ENCODE measurements at regions not wholly inside any gene's neighbourhood (a gene's known extent, or its start where the extent isn't known, plus 50 kb on each side); places are given as distances from the start of the nearest gene placed in this dataset.

GRCh38 chr7:10767771-10768170, 205.9 kb upstream of the PHF14 start:
- DNase-seq (ENCODE audit: low read depth, low spot score) (no peak), ATAC-seq (no peak)
- intact Hi-C loops (cut with micrococcal nuclease): no loop called here
- Histone ChIP-seq H3K27ac (ENCODE audit: low read depth, low read length) (no peak overlapping the region), H3K79me2 (ENCODE audit: insufficient read depth, low read length) (no peaks in the 10 kb centered on the region), H3K27me3 (ENCODE audit: insufficient read depth, low read length) (no peaks in the 10 kb centered on the region), H3K4me2 (ENCODE audit: low read length) (no peak overlapping the region), H4K20me1 (ENCODE audit: insufficient read depth) (no peaks in the 10 kb centered on the region), H3K4me1 (ENCODE audit: control insufficient read depth in 1 of 2, insufficient read depth in 2 of 2, low read length in 2 of 2) (no peaks in the 10 kb centered on the region), H3K9me3 (ENCODE audit: control insufficient read depth in 1 of 2, insufficient read depth in 1 of 2, low read depth in 1 of 2, low read length in 2 of 2) (no peaks in the 10 kb centered on the region), H3K9ac (ENCODE audit: low read length) (no peak overlapping the region), H3K4me3 (replicated peaks in 1 of 2; ENCODE audit: low read depth in 1 of 2, low read length in 2 of 2) (no peak overlapping the region), H3K9me2 (ENCODE audit: insufficient read depth) (no peaks in the 10 kb centered on the region), H2AFZ (ENCODE audit: low read depth, low read length, poor library complexity, severe bottlenecking) (no peak overlapping the region), H3K36me3 (ENCODE audit: control insufficient read depth in 1 of 2, insufficient read depth in 2 of 2, low read length in 2 of 2) (no peaks in the 10 kb centered on the region; a peak in 1 of 4 replicates)
- POLR2A ChIA-PET: no interaction called here
- RAD21 ChIA-PET (ENCODE audit: low non-redundant PET in 1 of 2, low total read pairs in 2 of 2, uncharacterized antibody in 2 of 2, unreplicated experiment in 2 of 2): no interaction called here
- CTCF ChIA-PET: no interaction called here
- no TSS peak for BruUV-seq (replicated peaks)
- TF ChIP-seq SP1 (IDR thresholded peaks at IDR 0.05; ENCODE audit: low read depth) (no peak), CBX3 (IDR thresholded peaks at IDR 0.05; ENCODE audit: low read depth) (no peak), FOSL1 (IDR thresholded peaks at IDR 0.05; ENCODE audit: low read depth) (no peak), ATF3 (IDR thresholded peaks at IDR 0.05) (no peak), EGR1 (IDR thresholded peaks at IDR 0.05; ENCODE audit: low read depth) (no peak), CTCF (IDR thresholded peaks at IDR 0.05 in 2 of 3, conservative IDR thresholded peaks at IDR 0.05 in 1 of 3; ENCODE audit: borderline replicate concordance in 1 of 3, insufficient read depth in 1 of 3, low read depth in 2 of 3, low read length in 2 of 3) (no peak), JUND (IDR thresholded peaks at IDR 0.05) (no peak), ELF1 (IDR thresholded peaks at IDR 0.05; ENCODE audit: borderline replicate concordance, low read depth) (no peak), SRF (IDR thresholded peaks at IDR 0.05; ENCODE audit: low read depth) (no peak), MAX (IDR thresholded peaks at IDR 0.05) (no peak), POLR2AphosphoS5 (IDR thresholded peaks at IDR 0.05; ENCODE audit: low read depth, low read length) (no peak), REST (IDR thresholded peaks at IDR 0.05; ENCODE audit: low read depth) (no peak), TCF7L2 (IDR thresholded peaks at IDR 0.05; ENCODE audit: borderline replicate concordance, extremely low read depth, insufficient read depth, insufficient read length) (no peak), YY1 (IDR thresholded peaks at IDR 0.05; ENCODE audit: extremely low read depth, insufficient replicate concordance, low read depth, low read length) (no peak), ZBTB33 (IDR thresholded peaks at IDR 0.05; ENCODE audit: extremely low read depth, insufficient replicate concordance, low read length) (no peak), RAD21 (IDR thresholded peaks at IDR 0.05; ENCODE audit: low read depth) (no peak), EZH2 (IDR thresholded peaks at IDR 0.05) (no peak), POLR2A (IDR thresholded peaks at IDR 0.05; ENCODE audit: borderline replicate concordance, extremely low read depth, insufficient read depth, insufficient read length) (no peak), ZNF274 (IDR thresholded peaks at IDR 0.05; ENCODE audit: low read depth, low read length) (no peak)
